Fibroblast of lung (primary cell): ENCODE measurements at regions not wholly inside any gene's neighbourhood (a gene's known extent, or its start where the extent isn't known, plus 50 kb on each side); places are given as distances from the start of the nearest gene placed in this dataset.

Source experiments
- CTCF ChIP-seq, 2 donors: IDR thresholded peaks in 1 of 2; conservative IDR thresholded peaks in 1 of 2; 1 replicate in 1 of 2; 2 replicates in 1 of 2; pipeline ENCODE4 v1.5.1; 2011 to 2012; ENCODE audit warnings: low read length in 2 of 2, control low read depth in 1 of 2, inconsistent platforms in 1 of 2, low read depth in 1 of 2, mild to moderate bottlenecking in 1 of 2
- EZH2 ChIP-seq: IDR thresholded peaks from 2 replicates; pipeline ENCODE4 v1.5.1; 2012; ENCODE audit warnings: low read length, control low read depth, mild to moderate bottlenecking; ENCODE audit errors: missing control alignments

- TF ChIP-seq CTCF (conservative IDR thresholded peaks at IDR 0.05 in 1 of 2, IDR thresholded peaks at IDR 0.05 in 1 of 2; ENCODE audit: low read depth in 1 of 2, low read length in 2 of 2) (no peak), EZH2 (no peak)
Observed at GRCh38 chr6:163820171-163820570, 405.7 kb downstream of the QKI start.
